ENCODE measurements at regions not wholly inside any gene's neighbourhood (a gene's known extent, or its start where the extent isn't known, plus 50 kb on each side); places are given as distances from the start of the nearest gene placed in this dataset.

DNA sequence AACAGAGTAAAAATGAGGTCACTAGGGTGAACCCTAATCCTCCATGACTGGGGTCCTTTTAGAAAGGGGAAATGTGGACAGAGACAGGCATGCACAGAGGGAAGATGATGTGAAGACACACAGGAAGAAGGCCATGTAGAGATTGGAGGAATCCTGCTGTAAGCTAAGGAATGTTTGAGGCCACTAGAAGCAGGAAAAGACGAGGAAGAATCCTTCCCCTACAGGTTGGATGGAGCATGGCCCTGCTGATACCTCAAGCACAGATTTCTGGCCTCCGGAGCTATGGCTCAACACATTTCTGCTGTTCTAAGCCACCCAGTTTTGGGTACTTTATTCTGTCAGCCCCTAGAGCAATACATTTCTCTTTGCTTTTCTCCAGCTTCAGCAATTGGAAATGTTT lies 486.9 kb downstream of the MIAT start:
- no peaks in the 10 kb centered on the region for H3K36me3 Mint-ChIP-seq (ENCODE audit: insufficient read depth, unreplicated experiment)
- ChIA-PET CTCF (no interaction called here), POLR2A (no interaction called here)
- no peak for TF ChIP-seq CTCF (IDR thresholded peaks at IDR 0.05; ENCODE audit: unreplicated experiment)
- no peak overlapping the region for H3K27ac Mint-ChIP-seq (ENCODE audit: low read depth, unreplicated experiment)
- intact Hi-C loops (cut with micrococcal nuclease) = no loop called here
- BruUV-seq (replicated peaks) = no TSS peak
- DNase-seq (ENCODE audit: unreplicated experiment) = no peak
- no peak overlapping the region for H3K4me3 Mint-ChIP-seq (ENCODE audit: unreplicated experiment)
- peaks cover 8% of the 10 kb centered on the region for H3K4me1 Mint-ChIP-seq (ENCODE audit: insufficient read depth, unreplicated experiment)
- peaks cover 21% of the 10 kb centered on the region for H3K27me3 Mint-ChIP-seq (ENCODE audit: insufficient read depth, unreplicated experiment)
- H3K9me3 Mint-ChIP-seq (ENCODE audit: unreplicated experiment) = no peaks in the 10 kb centered on the region

GRCh38 chr22:27146866-27147633 lies 489.7 kb downstream of the MIAT start:
- Mint-ChIP-seq H3K27ac (ENCODE audit: low read depth, unreplicated experiment) (no peak overlapping the region), H3K4me3 (ENCODE audit: unreplicated experiment) (no peak overlapping the region), H3K36me3 (ENCODE audit: insufficient read depth, unreplicated experiment) (no peaks in the 10 kb centered on the region), H3K9me3 (ENCODE audit: unreplicated experiment) (no peaks in the 10 kb centered on the region), H3K27me3 (ENCODE audit: insufficient read depth, unreplicated experiment) (peaks cover 11% of the 10 kb centered on the region), H3K4me1 (ENCODE audit: insufficient read depth, unreplicated experiment) (peaks cover 15% of the 10 kb centered on the region)
- intact Hi-C loops (cut with micrococcal nuclease) = no loop called here
- no TSS peak for BruUV-seq (replicated peaks)
- no peak for DNase-seq (ENCODE audit: unreplicated experiment)
- CTCF ChIA-PET = interaction anchor here (0.9 kb wide), 1 partner anchor 65 kb away, joined by 4 read pairs; no protein-coding TSS in a partner anchor
- POLR2A ChIA-PET = interaction anchor here (0.7 kb wide), 1 partner anchor 42 kb away, joined by 3 read pairs; no protein-coding TSS in a partner anchor
- no peak for TF ChIP-seq CTCF (IDR thresholded peaks at IDR 0.05; ENCODE audit: unreplicated experiment)

GRCh38 chr22:27148055-27148454 lies 490.7 kb downstream of the MIAT start:
- POLR2A ChIA-PET = no interaction called here
- TF ChIP-seq CTCF (IDR thresholded peaks at IDR 0.05; ENCODE audit: unreplicated experiment) = no peak
- no TSS peak for BruUV-seq (replicated peaks)
- Mint-ChIP-seq H3K36me3 (ENCODE audit: insufficient read depth, unreplicated experiment) (no peaks in the 10 kb centered on the region), H3K4me1 (ENCODE audit: insufficient read depth, unreplicated experiment) (peaks cover 15% of the 10 kb centered on the region), H3K27me3 (ENCODE audit: insufficient read depth, unreplicated experiment) (peaks cover 5% of the 10 kb centered on the region), H3K4me3 (ENCODE audit: unreplicated experiment) (no peak overlapping the region), H3K27ac (ENCODE audit: low read depth, unreplicated experiment) (no peak overlapping the region), H3K9me3 (ENCODE audit: unreplicated experiment) (no peaks in the 10 kb centered on the region)
- CTCF ChIA-PET = no interaction called here
- intact Hi-C loops (cut with micrococcal nuclease) = no loop called here
- no peak for DNase-seq (ENCODE audit: unreplicated experiment)

- intact Hi-C loops (cut with micrococcal nuclease) = no loop called here
- ChIA-PET CTCF (interaction anchor here (0.7 kb wide), 2 partner anchors 10 to 1681 kb away, joined by 3 read pairs; no protein-coding TSS in a partner anchor), POLR2A (no interaction called here)
- Mint-ChIP-seq H3K4me1 (ENCODE audit: insufficient read depth, unreplicated experiment) (peaks cover 15% of the 10 kb centered on the region), H3K36me3 (ENCODE audit: insufficient read depth, unreplicated experiment) (no peaks in the 10 kb centered on the region), H3K27me3 (ENCODE audit: insufficient read depth, unreplicated experiment) (no peaks in the 10 kb centered on the region), H3K27ac (ENCODE audit: low read depth, unreplicated experiment) (no peak overlapping the region), H3K9me3 (ENCODE audit: unreplicated experiment) (no peaks in the 10 kb centered on the region), H3K4me3 (ENCODE audit: unreplicated experiment) (no peak overlapping the region)
- BruUV-seq (replicated peaks) = no TSS peak
- TF ChIP-seq CTCF (IDR thresholded peaks at IDR 0.05; ENCODE audit: unreplicated experiment) = no peak
- DNase-seq (ENCODE audit: unreplicated experiment) = no peak
These were observed 491.6 kb downstream of the MIAT start for GRCh38 chr22:27148886-27149470.
